ENCODE measurements at regions not wholly inside any gene's neighbourhood (a gene's known extent, or its start where the extent isn't known, plus 50 kb on each side); places are given as distances from the start of the nearest gene placed in this dataset.

GRCh38 chr6:104286641-104287040, 573.1 kb downstream of the HACE1 start:
- DNase-seq, result no peak

DNA sequence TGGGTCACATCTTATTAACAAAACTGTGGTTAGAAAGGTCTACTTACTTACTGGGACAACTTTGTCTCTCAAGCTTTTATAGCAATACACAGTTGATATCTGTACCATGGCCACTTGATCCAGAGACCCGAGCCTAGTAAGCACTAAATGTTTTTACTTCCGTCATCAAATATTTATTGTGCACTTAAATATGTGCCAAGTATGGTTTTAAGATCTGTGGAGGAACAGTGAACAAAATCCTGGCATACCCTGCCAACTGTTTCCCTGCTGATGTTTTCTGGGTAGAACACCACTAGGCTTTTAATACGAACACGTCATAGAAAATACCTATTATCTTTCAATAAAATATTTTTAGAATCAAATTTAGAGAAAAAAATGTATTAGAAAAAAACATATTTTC, 574.8 kb downstream of the HACE1 start:
- no peak for DNase-seq

DNA sequence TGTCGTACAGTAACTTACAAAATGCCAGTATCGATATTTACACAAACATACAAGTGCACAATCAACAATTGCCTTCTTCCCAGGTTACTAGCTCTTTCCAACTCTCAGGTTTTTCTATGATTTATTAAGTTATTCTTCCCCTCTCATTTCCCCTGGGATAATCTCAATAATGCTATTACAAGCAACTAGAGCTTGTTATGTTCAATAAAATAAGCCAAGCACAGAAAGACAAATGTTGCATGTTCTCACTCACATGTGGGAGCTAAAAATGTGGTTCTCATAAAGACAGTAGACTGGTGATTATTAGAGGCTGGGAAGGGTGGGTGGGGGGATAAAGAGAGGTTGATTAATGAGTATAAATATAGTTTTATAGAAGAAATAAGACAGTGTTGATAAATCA, 577.1 kb downstream of the HACE1 start:
- no peak for DNase-seq

- DNase-seq, result no peak
Observed at GRCh38 chr6:104281370-104281769, 578.3 kb downstream of the HACE1 start.

- DNase-seq, result no peak
Observed at GRCh38 chr6:104268389-104268788, 591.3 kb downstream of the HACE1 start.

- DNase-seq, result no peak
Observed at GRCh38 chr6:104266922-104267321, 592.8 kb downstream of the HACE1 start.

- DNase-seq, result no peak
Observed at GRCh38 chr6:104256646-104257045, 603.1 kb downstream of the HACE1 start.

- no peak for DNase-seq
Observed at GRCh38 chr6:104253236-104253635, 606.5 kb downstream of the HACE1 start.

DNA sequence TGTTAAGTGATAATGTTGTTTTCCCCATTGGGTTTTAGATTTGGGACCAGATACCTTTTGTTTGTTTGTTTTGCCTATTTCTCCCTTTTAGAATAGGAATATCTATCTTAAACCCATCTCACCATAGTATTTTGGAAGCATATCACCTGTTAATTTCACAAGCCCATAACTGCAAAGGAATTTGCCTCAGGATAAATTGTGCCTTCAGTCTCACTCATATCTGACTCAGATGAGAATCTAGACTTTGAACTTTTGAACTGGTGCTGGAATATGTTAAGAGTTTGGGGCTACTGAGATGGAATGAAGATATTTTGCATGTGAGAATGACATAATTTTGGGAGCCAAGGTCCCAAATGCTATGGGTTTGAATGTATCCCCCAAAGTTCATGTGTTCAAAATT, 607.4 kb downstream of the HACE1 start:
- no peak for DNase-seq

DNA sequence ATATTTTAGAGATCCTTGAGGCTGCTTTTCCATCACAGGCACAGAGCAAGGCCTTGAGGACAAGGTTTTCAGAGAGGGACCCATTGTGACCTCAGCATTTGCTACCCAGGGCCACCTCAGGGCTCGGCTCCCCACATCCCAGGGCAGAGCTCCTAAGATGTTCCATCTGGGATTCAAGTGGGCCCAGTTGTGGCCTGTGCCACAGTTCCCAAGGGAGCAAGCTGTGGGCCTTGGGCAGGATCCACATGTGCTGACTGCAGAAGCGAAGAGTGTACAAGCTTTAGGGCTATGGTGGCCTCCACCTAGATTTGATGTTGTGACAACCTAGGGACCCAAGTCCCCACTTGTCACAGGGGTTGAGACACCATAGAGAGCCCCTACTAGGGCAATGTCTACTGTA, 608.1 kb downstream of the HACE1 start:
- DNase-seq, result no peak

- no peak for DNase-seq
Observed at GRCh38 chr6:104240865-104241264, 618.9 kb downstream of the HACE1 start.

GRCh38 chr6:104239971-104240370, 619.7 kb downstream of the HACE1 start:
- DNase-seq, result no peak

DNA sequence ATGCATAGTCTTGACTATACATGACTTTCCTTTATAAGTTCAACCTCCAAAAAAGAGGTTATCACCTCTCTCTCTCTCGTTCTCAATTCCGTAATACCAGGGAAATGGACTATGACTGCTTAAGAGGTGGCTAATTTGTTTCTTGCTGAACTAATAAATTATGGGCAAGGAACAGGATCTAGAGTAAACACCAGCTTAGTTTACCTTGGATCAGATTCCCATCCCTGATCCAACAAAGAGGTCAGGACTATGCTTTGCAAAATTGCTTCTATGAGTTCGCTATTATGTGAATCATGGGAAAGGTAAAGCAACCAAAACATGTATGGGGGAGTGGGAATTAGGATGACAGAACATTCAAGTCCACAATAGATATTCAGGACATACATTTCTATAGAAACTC, 630.7 kb downstream of the HACE1 start:
- no peak for DNase-seq

DNA sequence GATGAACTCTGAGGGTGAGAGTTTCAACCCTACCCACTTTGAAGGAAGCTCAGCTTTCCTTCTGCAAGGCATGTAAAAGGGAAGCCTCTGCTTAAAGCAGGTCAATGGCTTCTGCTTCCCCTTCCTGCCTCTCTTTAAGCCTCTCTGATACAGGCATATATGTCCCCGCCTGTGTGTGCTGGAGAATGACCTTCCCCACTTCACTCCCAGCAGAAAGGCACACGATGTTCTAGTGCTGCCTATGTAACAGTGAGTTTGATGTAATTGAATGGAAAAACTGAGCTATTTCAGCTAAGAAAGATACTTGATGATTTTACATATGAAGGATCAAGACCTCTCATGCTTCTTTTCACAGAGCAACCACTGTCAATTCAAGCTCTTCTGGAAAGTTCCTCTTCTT, 632.2 kb downstream of the HACE1 start:
- no peak for DNase-seq

DNA sequence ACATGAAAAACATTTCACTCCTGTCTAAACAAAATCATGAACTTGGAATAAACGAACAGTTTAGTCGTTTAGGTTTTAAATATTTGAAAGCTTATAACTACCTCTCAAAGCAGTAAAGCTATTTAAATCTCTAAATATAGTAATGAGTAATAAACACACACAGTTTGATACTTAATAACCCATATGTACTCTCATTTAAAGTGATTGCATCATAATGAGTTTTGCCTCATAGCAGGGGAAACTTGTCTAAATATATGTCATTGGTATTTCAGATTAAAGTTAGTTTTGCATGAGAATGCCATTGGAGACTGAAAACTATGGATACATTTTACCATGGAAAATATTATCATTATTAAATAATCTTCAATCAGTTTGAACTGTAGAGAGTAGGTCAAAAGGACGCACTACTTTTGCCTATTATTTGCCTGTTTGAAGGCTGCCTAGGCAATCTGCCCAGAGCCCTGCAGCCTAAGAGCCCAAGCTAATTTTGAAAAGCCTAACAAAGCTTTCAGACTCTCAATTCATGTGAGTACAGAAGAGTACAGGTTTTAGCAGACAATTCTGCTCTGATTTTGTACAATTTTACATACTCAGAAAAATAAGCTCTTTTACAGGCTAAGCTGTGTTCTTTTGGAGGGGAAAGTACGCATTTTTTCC, 632.8 kb downstream of the HACE1 start:
- DNase-seq, result no peak

- DNase-seq, result no peak
Observed at GRCh38 chr6:104218116-104218515, 641.6 kb downstream of the HACE1 start.

- no peak for DNase-seq
Observed at GRCh38 chr6:104214901-104215300, 644.8 kb downstream of the HACE1 start.

- no peak for DNase-seq
Observed at GRCh38 chr6:104212977-104213668, 646.6 kb downstream of the HACE1 start.

GRCh38 chr6:104207635-104208034, 652.1 kb downstream of the HACE1 start:
- no peak for DNase-seq

DNA sequence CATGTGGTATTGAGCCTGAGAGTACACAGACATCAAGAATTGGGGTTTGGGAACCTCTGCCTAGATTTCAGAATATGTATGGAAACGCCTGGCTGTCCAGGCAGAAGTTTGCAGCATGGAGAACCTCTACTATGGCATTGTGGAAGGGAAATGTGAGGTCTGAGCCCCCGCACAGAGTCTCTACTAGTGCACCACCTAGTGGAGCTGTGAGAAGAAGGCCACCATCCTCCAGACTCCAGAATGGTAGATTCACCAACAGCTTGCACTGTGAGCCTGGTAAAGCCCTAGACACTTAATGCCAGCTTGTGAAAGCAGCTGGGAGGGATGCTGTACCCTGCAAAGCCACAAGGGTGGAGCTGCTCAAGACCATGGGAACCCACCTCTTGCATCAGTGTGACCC, 658.2 kb downstream of the HACE1 start:
- DNase-seq, result no peak

GRCh38 chr6:104187616-104188015, 672.1 kb downstream of the HACE1 start:
- no peak for DNase-seq

GRCh38 chr6:104186831-104187230, 672.9 kb downstream of the HACE1 start:
- DNase-seq, result no peak

DNA sequence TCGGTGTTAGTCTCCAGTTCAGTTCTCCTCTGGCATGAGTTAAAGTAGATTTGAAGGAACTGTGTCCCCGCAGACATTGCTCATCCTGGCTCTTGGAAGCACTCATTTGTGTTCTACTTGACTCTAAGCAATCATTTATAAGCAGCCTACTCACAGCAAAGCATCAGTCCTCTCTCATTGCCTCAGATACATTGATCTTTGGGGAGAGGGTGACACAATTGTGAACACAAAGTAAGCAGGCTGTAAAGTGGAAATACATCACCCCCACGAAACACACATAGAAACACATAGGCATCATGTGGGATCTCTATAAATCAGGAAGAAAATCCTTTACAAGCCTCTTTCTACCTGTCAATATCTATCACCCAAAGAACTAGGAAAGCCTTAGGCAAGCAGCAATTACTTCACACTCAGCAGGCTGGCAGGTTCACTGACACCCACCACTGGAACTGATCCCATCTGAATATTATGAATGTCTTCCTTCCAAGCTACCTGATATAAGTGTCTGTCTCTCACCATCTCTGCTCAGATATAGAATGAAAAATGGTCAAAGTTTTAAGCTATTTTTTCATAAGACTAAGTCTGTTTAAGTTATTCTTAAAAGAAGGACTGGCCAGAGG, 675.8 kb downstream of the HACE1 start:
- no peak for DNase-seq

- no peak for DNase-seq
Observed at GRCh38 chr6:104182811-104183210, 676.9 kb downstream of the HACE1 start.

DNA sequence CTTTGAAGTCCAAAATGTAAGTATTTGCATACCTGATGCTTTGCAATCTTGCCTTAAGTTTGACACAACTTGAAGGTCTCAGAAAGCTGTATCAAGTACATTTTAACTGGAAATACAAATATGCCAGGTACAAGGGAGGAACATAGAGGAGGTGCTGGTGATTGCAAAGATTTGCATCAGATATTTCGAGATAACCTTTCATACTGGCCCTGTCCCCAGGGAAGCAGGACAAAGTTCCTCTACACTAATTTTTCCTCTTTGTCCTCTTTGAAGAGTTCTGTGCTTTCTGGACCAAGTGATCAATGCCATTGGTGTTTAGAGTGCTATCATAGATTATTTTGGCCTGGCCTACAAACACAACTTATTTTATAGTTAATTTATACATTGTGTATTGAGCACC, 686.1 kb downstream of the HACE1 start:
- no peak for DNase-seq

Data from activated CD4-positive, alpha-beta T cell treated with anti-CD3 and anti-CD28 coated beads, Interleukin-10, Interleukin-2, amounts not matched to agents 100 ng/mL and 50 ng/mL, durations not matched to agents 16 hours and 8 hours (primary cell).